ENCODE measurements at regions not wholly inside any gene's neighbourhood (a gene's known extent, or its start where the extent isn't known, plus 50 kb on each side); places are given as distances from the start of the nearest gene placed in this dataset.
A peak's percentile ranks its signal among the peaks of the same experiment; 100 is the strongest.

- DNase-seq: no peak
These were observed 58.3 kb upstream of the STXBP1 start for GRCh38 chr9:127553793-127554192.

- no peak for DNase-seq
These were observed 56.9 kb upstream of the STXBP1 start for GRCh38 chr9:127554966-127555839.

GRCh38 chr9:127555840-127556820 is 55.9 kb upstream of the STXBP1 start:
- peak; percentile 46 for DNase-seq

- no peak for DNase-seq
These were observed 55.2 kb upstream of the STXBP1 start for GRCh38 chr9:127556871-127557270.

- no peak for DNase-seq
These were observed 54.6 kb upstream of the STXBP1 start for GRCh38 chr9:127557466-127557869.

GRCh38 chr9:127557998-127558546 is 54.0 kb upstream of the STXBP1 start:
- DNase-seq: no peak

GRCh38 chr9:127558581-127559246 is 53.4 kb upstream of the STXBP1 start:
- DNase-seq: no peak

- no peak for DNase-seq
These were observed 52.8 kb upstream of the STXBP1 start for GRCh38 chr9:127559247-127559680.

- no peak for DNase-seq
These were observed 50.4 kb upstream of the STXBP1 start for GRCh38 chr9:127561491-127562278.

Data from activated CD4-positive, CD25-positive, alpha-beta regulatory T cell treated with anti-CD3 and anti-CD28 coated beads, Interleukin-2, amount 50 U/mL, for 72 hours (primary cell).